ENCODE measurements at regions not wholly inside any gene's neighbourhood (a gene's known extent, or its start where the extent isn't known, plus 50 kb on each side); places are given as distances from the start of the nearest gene placed in this dataset.

DNA sequence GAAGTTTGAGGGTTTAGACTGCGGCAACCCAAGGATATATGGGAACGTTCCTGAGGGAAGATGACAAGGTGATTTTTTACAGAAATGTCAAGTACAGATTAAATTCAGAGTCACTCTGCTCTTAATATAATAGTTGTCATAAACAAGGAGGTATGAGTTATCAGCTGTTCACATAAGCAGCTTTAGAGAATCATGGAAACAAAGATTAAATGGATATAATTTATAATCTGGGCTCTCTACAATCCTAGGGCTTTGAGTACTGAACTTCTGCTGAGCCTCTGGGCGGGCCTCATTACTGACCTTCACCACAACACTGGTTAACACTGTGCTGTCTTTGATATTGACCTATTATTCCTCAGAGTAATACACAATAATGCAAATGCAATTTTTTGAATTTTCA lies 577.8 kb downstream of the RPS29 start:
- TF ChIP-seq YY1 (IDR thresholded peaks at IDR 0.05; ENCODE audit: insufficient read depth, insufficient read length) (no peak), ZNF274 (IDR thresholded peaks at IDR 0.05; ENCODE audit: low read depth, low read length) (no peak), SUZ12 (IDR thresholded peaks at IDR 0.05; ENCODE audit: extremely low read depth, insufficient read depth, insufficient read length) (no peak)
